PC-9 (cell line): ENCODE measurements at regions not wholly inside any gene's neighbourhood (a gene's known extent, or its start where the extent isn't known, plus 50 kb on each side); places are given as distances from the start of the nearest gene placed in this dataset.

Experiments used
- BruUV-seq: library from RNA; stranded (reverse); fragments of 400-500 nt; replicated peaks from 2 replicates; lab custom pipeline; 2021; lab: Mats Ljungman, UMichigan
- CTCF ChIA-PET: fragments of 300-600 bp; sonication (Branson Sonifier 250); formaldehyde crosslinking; loops from one replicate; lab custom pipeline; 2022; ENCODE audit warnings: antibody characterized with exemption; lab: Charles Lee
- POLR2A ChIA-PET: fragments of 300-600 bp; sonication (Branson Sonifier 250); formaldehyde crosslinking; loops from one replicate; lab custom pipeline; 2022; ENCODE audit warnings: antibody characterized with exemption; ENCODE audit not compliant: unreplicated experiment; lab: Charles Lee
- DNase-seq, 2 experiments: peaks; one replicate each; pipeline versions ENCODE4 v3.0.0 to v3.0.0-alpha.2; 2015 to 2022; ENCODE audit warnings: mixed read lengths in 1 of 2
- H2AFZ ChIP-seq: fragments of 200-600 bp; sonication (generic); 2 replicates; pipeline ENCODE4 v1.8.1; 2017; ENCODE audit warnings: antibody characterized with exemption
- H3F3A ChIP-seq: fragments of 200-600 bp; sonication (generic); 2 replicates; pipeline ENCODE4 v1.8.1; 2017; ENCODE audit warnings: antibody characterized with exemption, mild to moderate bottlenecking, low read depth; ENCODE audit not compliant: insufficient read depth
- H3K27ac ChIP-seq: fragments of 200-600 bp; sonication (generic); 2 replicates; pipeline ENCODE4 v1.6.1; 2016; ENCODE audit warnings: mixed run types
- H3K27me3 ChIP-seq: fragments of 200-600 bp; sonication (generic); 2 replicates; pipeline ENCODE4 v1.6.1; 2016; ENCODE audit warnings: low read depth, mixed run types; ENCODE audit not compliant: insufficient read depth
- H3K36me3 ChIP-seq: fragments of 200-600 bp; sonication (generic); 2 replicates; pipeline ENCODE4 v1.6.1; 2016; ENCODE audit warnings: low read depth, mixed run types
- H3K4me1 ChIP-seq: fragments of 200-600 bp; sonication (generic); replicated peaks from 2 replicates; pipeline ENCODE4 v1.6.1; 2016; ENCODE audit warnings: mixed run types; ENCODE audit not compliant: insufficient read depth
- H3K4me2 ChIP-seq: fragments of 200-600 bp; sonication (generic); 2 replicates; pipeline ENCODE4 v1.6.1; 2017; ENCODE audit warnings: mixed run types
- H3K4me3 ChIP-seq: fragments of 200-600 bp; sonication (generic); 2 replicates; pipeline ENCODE4 v1.6.1; 2016; ENCODE audit warnings: mixed run types
- H3K79me2 ChIP-seq: fragments of 200-600 bp; sonication (generic); 2 replicates; pipeline ENCODE4 v1.6.1; 2017; ENCODE audit warnings: low read depth, mixed run types
- H3K9me2 ChIP-seq: fragments of 200-600 bp; sonication (generic); 2 replicates; pipeline ENCODE4 v1.8.1; 2017; ENCODE audit warnings: mild to moderate bottlenecking; ENCODE audit not compliant: insufficient read depth
- H3K9me3 ChIP-seq: fragments of 200-600 bp; sonication (generic); 2 replicates; pipeline ENCODE4 v1.8.1; 2016; ENCODE audit warnings: low read depth; ENCODE audit not compliant: insufficient read depth
- H4K20me1 ChIP-seq: fragments of 200-600 bp; sonication (generic); 2 replicates; pipeline ENCODE4 v1.8.1; 2017; ENCODE audit not compliant: insufficient read depth
- EZH2 ChIP-seq: fragments of 200-600 bp; sonication (generic); IDR thresholded peaks from 2 replicates; pipeline ENCODE4 v1.8.0; 2017; ENCODE audit warnings: antibody characterized with exemption, low read depth
- intact Hi-C: fragments of 100-400 bp; cut with micrococcal nuclease; formaldehyde crosslinking; loops from one replicate; pipeline ENCODE4 v1.10.0; 2022; ENCODE audit not compliant: unreplicated experiment
- TF ChIP-seq, protein P1 (sequence below): fragments of 200-600 bp; sonication (generic); conservative IDR thresholded peaks from 2 replicates; pipeline ENCODE4 v1.6.1; 2017; ENCODE audit warnings: mixed run types, antibody characterized with exemption, mild to moderate bottlenecking, moderate library complexity

- no peaks in the 10 kb centered on the region for H4K20me1 ChIP-seq
- no peak overlapping the region for H2AFZ ChIP-seq
- no peak overlapping the region for H3K27ac ChIP-seq
- DNase-seq, result no peak
- CTCF ChIA-PET, result interaction anchor here (0.6 kb wide), 1 partner anchor 162 kb away, joined by 3 read pairs; no protein-coding TSS in a partner anchor
- H3K4me3 ChIP-seq, result no peak overlapping the region
- no peak for TF ChIP-seq EZH2
- TF ChIP-seq, protein P1, sequence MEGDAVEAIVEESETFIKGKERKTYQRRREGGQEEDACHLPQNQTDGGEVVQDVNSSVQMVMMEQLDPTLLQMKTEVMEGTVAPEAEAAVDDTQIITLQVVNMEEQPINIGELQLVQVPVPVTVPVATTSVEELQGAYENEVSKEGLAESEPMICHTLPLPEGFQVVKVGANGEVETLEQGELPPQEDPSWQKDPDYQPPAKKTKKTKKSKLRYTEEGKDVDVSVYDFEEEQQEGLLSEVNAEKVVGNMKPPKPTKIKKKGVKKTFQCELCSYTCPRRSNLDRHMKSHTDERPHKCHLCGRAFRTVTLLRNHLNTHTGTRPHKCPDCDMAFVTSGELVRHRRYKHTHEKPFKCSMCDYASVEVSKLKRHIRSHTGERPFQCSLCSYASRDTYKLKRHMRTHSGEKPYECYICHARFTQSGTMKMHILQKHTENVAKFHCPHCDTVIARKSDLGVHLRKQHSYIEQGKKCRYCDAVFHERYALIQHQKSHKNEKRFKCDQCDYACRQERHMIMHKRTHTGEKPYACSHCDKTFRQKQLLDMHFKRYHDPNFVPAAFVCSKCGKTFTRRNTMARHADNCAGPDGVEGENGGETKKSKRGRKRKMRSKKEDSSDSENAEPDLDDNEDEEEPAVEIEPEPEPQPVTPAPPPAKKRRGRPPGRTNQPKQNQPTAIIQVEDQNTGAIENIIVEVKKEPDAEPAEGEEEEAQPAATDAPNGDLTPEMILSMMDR, result no peak
- H3K9me2 ChIP-seq, result no peaks in the 10 kb centered on the region
- POLR2A ChIA-PET, result no interaction called here
- no peaks in the 10 kb centered on the region for H3K36me3 ChIP-seq
- no peak overlapping the region for H3K4me2 ChIP-seq
- no TSS peak for BruUV-seq
- no peaks in the 10 kb centered on the region; the same call in 1 of the 2 replicates for H3K9me3 ChIP-seq
- no peaks in the 10 kb centered on the region for H3K27me3 ChIP-seq
- no peaks in the 10 kb centered on the region; the same call in 1 of the 2 replicates for H3F3A ChIP-seq
- no peaks in the 10 kb centered on the region for H3K4me1 ChIP-seq
- no peaks in the 10 kb centered on the region for H3K79me2 ChIP-seq
- intact Hi-C loops, result no loop called here
Measured at GRCh38 chr5:68378204-68378820, 162.8 kb downstream of the PIK3R1 start.

DNA sequence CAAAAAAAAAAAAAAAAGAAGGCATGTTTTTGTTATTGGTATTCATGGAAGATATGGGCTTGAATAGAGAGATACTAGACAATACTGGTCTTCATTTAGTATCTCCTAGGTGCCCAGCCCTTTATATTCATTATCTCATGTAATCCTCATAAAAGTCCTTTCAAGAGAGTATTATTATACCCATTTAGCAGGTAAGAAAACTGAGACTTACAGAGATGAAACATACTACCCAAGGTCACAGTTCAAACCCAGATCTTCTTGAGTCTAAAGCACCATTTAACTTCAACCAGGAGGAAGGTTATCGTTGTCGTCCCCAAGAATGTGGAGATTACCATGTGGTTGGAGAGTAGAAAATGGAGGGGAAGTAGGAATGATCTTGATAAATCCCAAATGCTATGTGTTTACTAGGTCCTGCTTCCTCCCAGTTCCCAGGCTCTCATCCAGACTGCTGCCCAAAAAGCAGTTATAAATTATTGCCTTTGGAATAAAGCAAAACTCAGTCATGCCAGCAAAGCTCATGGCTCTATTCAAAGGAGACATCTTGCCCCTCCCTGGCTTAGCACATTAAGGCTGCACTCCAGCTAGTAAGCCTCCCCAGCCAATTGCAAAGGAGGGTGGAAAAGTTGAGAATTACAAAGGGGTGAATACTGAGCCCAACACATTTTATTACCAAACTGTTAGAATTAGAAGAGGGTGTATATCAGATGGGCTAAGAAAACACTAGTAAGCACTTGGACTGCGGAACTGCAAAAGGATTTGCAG lies 163.9 kb downstream of the PIK3R1 start:
- no peak overlapping the region for H3K4me2 ChIP-seq
- no peak overlapping the region for H3K4me3 ChIP-seq
- no peak overlapping the region for H3K27ac ChIP-seq
- no peaks in the 10 kb centered on the region for H3K36me3 ChIP-seq
- intact Hi-C loops, result no loop called here
- TF ChIP-seq, protein P1, result no peak
- no peak for TF ChIP-seq EZH2
- BruUV-seq, result no TSS peak
- POLR2A ChIA-PET, result no interaction called here
- H4K20me1 ChIP-seq, result no peaks in the 10 kb centered on the region
- no peaks in the 10 kb centered on the region for H3K27me3 ChIP-seq
- H3K9me3 ChIP-seq, result no peaks in the 10 kb centered on the region; the same call in 1 of the 2 replicates
- no peaks in the 10 kb centered on the region for H3K4me1 ChIP-seq
- no peaks in the 10 kb centered on the region for H3K79me2 ChIP-seq
- CTCF ChIA-PET, result interaction anchor here (0.6 kb wide), 1 partner anchor 81 kb away, joined by 3 read pairs; no protein-coding TSS in a partner anchor
- DNase-seq, result no peak
- H3K9me2 ChIP-seq, result no peaks in the 10 kb centered on the region
- no peak overlapping the region for H2AFZ ChIP-seq
- H3F3A ChIP-seq, result no peaks in the 10 kb centered on the region; the same call in 1 of the 2 replicates

DNA sequence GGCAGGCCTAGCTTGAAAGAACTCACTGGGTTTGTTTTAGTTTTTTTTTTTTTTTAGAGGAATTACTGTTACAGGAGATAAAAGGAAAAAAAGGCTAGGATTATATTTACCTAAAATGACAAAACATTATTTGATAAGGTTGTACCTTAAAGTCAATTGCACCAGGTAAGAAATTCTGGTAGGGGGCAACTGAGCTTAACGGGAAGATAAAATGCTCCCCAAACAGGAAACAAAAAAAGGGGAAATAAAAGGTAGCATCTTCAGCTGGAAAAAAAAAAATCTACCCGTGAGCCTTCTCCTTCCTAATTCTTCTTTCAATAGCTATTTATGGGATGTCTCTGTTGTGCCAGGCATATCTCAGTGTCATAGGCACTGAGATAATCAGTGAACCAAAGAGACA lies 164.5 kb downstream of the PIK3R1 start:
- Histone ChIP-seq H3K36me3 (no peaks in the 10 kb centered on the region), H3K4me3 (no peak overlapping the region), H3K79me2 (no peaks in the 10 kb centered on the region), H3K4me2 (no peak overlapping the region), H2AFZ (no peak overlapping the region), H3K9me3 (no peaks in the 10 kb centered on the region; the same call in 1 of the 2 replicates), H3K4me1 (no peaks in the 10 kb centered on the region), H3K9me2 (no peaks in the 10 kb centered on the region), H3K27me3 (no peaks in the 10 kb centered on the region), H3K27ac (no peak overlapping the region), H3F3A (no peaks in the 10 kb centered on the region; the same call in 1 of the 2 replicates), H4K20me1 (no peaks in the 10 kb centered on the region)
- ChIA-PET CTCF (interaction anchor here (0.6 kb wide), 1 partner anchor 82 kb away, joined by 3 read pairs; no protein-coding TSS in a partner anchor), POLR2A (no interaction called here)
- intact Hi-C loops, result no loop called here
- no TSS peak for BruUV-seq
- TF ChIP-seq, protein P1, result no peak
- no peak for TF ChIP-seq EZH2
- DNase-seq, result no peak
